A549 (cell line): ENCODE measurements at regions not wholly inside any gene's neighbourhood (a gene's known extent, or its start where the extent isn't known, plus 50 kb on each side); places are given as distances from the start of the nearest gene placed in this dataset.

ENCODE experiments used
- ATAC-seq, 2 experiments: fragments of 200-7000 bp in 1 of 2; fragments of >200 bp in 1 of 2; cut with Nextera tagmentation in 1 of 2; cut with Tn5 transposase in 1 of 2; 3 replicates each; pipeline versions ENCODE4 v1.8.0 to v1.9.1; 2018 to 2020; ENCODE audit warnings: mild to moderate bottlenecking in 1 of 2, moderate library complexity in 1 of 2
- CTCF ChIA-PET: fragments of 300-600 bp; sonication (Branson Sonifier 250); formaldehyde crosslinking; extraction: SDS; loops from one replicate; lab custom pipeline; 2021; ENCODE audit warnings: antibody characterized with exemption, inconsistent platforms; lab: Yijun Ruan, JAX
- POLR2A ChIA-PET: fragments of 350-600 bp; formaldehyde crosslinking; extraction: SDS; loops from one replicate; lab custom pipeline; 2021; ENCODE audit warnings: antibody characterized with exemption, inconsistent platforms; lab: Yijun Ruan, JAX
- DNase-seq, 2 experiments: peaks; one replicate each; pipeline versions ENCODE4 v3.0.0 to v3.0.0-alpha.2; 2011 to 2016; ENCODE audit warnings: low read depth in 1 of 2, low spot score in 1 of 2
- FAIRE-seq: peaks from 2 replicates; lab custom pipeline; 2011; peaks lifted over from hg19 to GRCh38; lab: Jason Lieb, UNC
- H3K27ac ChIP-seq, 2 experiments: fragments of >200 bp; sonication (Bioruptor Twin); formaldehyde crosslinking; 3 replicates each; pipeline ENCODE4 v1.5.1; 2016 to 2017
- H3K4me1 ChIP-seq: fragments of >200 bp; sonication (Bioruptor Twin); formaldehyde crosslinking; 3 replicates; pipeline ENCODE4 v1.6.1; 2016
- H3K4me2 ChIP-seq: fragments of >200 bp; sonication (Bioruptor Twin); formaldehyde crosslinking; 3 replicates; pipeline ENCODE4 v1.6.1; 2016
- H3K4me3 ChIP-seq: fragments of >200 bp; sonication (Bioruptor Twin); formaldehyde crosslinking; 3 replicates; pipeline ENCODE4 v1.5.1; 2016
- H3K9me3 ChIP-seq: fragments of >200 bp; sonication (Bioruptor Twin); formaldehyde crosslinking; 3 replicates; pipeline ENCODE4 v1.6.1; 2016
- BHLHE40 ChIP-seq: IDR thresholded peaks from 2 replicates; pipeline ENCODE4 v1.6.1; 2012; ENCODE audit warnings: low read depth, low read length, inconsistent platforms
- CEBPB ChIP-seq, 2 experiments: fragments of >200 bp in 1 of 2; sonication (Bioruptor Twin) in 1 of 2; formaldehyde crosslinking in 1 of 2; IDR thresholded peaks; 2 replicates each; pipeline ENCODE4 v1.6.1; 2012 to 2016
- CHD4 ChIP-seq: fragments of 200-600 bp; sonication (generic); IDR thresholded peaks from 2 replicates; pipeline ENCODE4 v1.6.1; 2016; ENCODE audit warnings: antibody characterized with exemption, mild to moderate bottlenecking, borderline replicate concordance
- E2F6 ChIP-seq: IDR thresholded peaks from 2 replicates; pipeline ENCODE4 v1.6.1; 2012; ENCODE audit warnings: low read depth, borderline replicate concordance
- EHF ChIP-seq: fragments of 250-450 bp; sonication (Bioruptor Pico); IDR thresholded peaks from 2 replicates; pipeline ENCODE4 v1.5.0; 2020; ENCODE audit warnings: mild to moderate bottlenecking
- EP300 ChIP-seq, 2 experiments: fragments of >200 bp; sonication (Bioruptor Twin); formaldehyde crosslinking; IDR thresholded peaks; 2 replicates in 1 of 2; 3 replicates in 1 of 2; pipeline ENCODE4 v1.6.1; 2016 to 2017
- ESRRA ChIP-seq: fragments of 150-350 bp; IDR thresholded peaks from 2 replicates; pipeline ENCODE4 v1.6.1; 2014; ENCODE audit warnings: mild to moderate bottlenecking, low read length, borderline replicate concordance
- FOXS1 ChIP-seq: fragments of 250-450 bp; sonication (Bioruptor Pico); IDR thresholded peaks from 2 replicates; pipeline ENCODE4 v1.5.0; 2020; ENCODE audit warnings: mild to moderate bottlenecking, moderate library complexity
- HOXA7 ChIP-seq: fragments of 250-450 bp; sonication (Bioruptor Pico); IDR thresholded peaks from 2 replicates; pipeline ENCODE4 v1.5.0; 2020; ENCODE audit warnings: mild to moderate bottlenecking, moderate library complexity
- HOXB13 ChIP-seq: fragments of 250-450 bp; sonication (Bioruptor Pico); IDR thresholded peaks from 2 replicates; pipeline ENCODE4 v1.5.0; 2020; ENCODE audit warnings: low read depth, mild to moderate bottlenecking, moderate library complexity
- KDM5A ChIP-seq: fragments of 200-600 bp; sonication (generic); IDR thresholded peaks from 2 replicates; pipeline ENCODE4 v1.6.1; 2016; ENCODE audit warnings: antibody characterized with exemption, mild to moderate bottlenecking
- MAFK ChIP-seq: fragments of 450-650 bp; IDR thresholded peaks from 2 replicates; pipeline ENCODE4 v1.6.1; 2014; ENCODE audit not compliant: partially characterized antibody
- MAX ChIP-seq: IDR thresholded peaks from 2 replicates; pipeline ENCODE4 v1.6.1; 2012
- NFE2L2 ChIP-seq: fragments of 150-350 bp; conservative IDR thresholded peaks from 2 replicates; pipeline ENCODE4 v1.6.1; 2014; ENCODE audit warnings: low read length
- NR3C1 ChIP-seq: fragments of >200 bp; sonication (Bioruptor Twin); formaldehyde crosslinking; IDR thresholded peaks from 3 replicates; pipeline ENCODE4 v1.6.1; 2017
- PBX3 ChIP-seq: IDR thresholded peaks from 2 replicates; pipeline ENCODE4 v1.6.1; 2012
- POLR2A ChIP-seq: IDR thresholded peaks from 2 replicates; pipeline ENCODE4 v1.6.1; 2012; ENCODE audit warnings: mild to moderate bottlenecking, low read length
- RAD21 ChIP-seq, 2 experiments: fragments of >200 bp in 1 of 2; sonication (Bioruptor Twin) in 1 of 2; formaldehyde crosslinking in 1 of 2; IDR thresholded peaks in 1 of 2; conservative IDR thresholded peaks in 1 of 2; 2 replicates in 1 of 2; 3 replicates in 1 of 2; pipeline ENCODE4 v1.6.1; 2012 to 2018; ENCODE audit warnings: inconsistent platforms in 1 of 2
- RCOR1 ChIP-seq: fragments of 150-350 bp; IDR thresholded peaks from 2 replicates; pipeline ENCODE4 v1.6.1; 2014; ENCODE audit warnings: antibody characterized with exemption, low read length, low read depth
- RNF2 ChIP-seq: fragments of 200-600 bp; sonication (generic); IDR thresholded peaks from 2 replicates; pipeline ENCODE4 v1.6.1; 2016; ENCODE audit warnings: low read depth, mild to moderate bottlenecking, antibody characterized with exemption, moderate library complexity, borderline replicate concordance
- TP53 ChIP-seq: fragments of 250-450 bp; sonication (Bioruptor Pico); IDR thresholded peaks from 2 replicates; pipeline ENCODE4 v1.5.0; 2021; ENCODE audit warnings: mild to moderate bottlenecking, moderate library complexity
- ZFP36 ChIP-seq: fragments of 450-650 bp; IDR thresholded peaks from 2 replicates; pipeline ENCODE4 v1.6.1; 2014; ENCODE audit warnings: borderline replicate concordance; ENCODE audit not compliant: partially characterized antibody
- ZNF302 ChIP-seq: fragments of 250-450 bp; sonication (Bioruptor Pico); IDR thresholded peaks from 2 replicates; pipeline ENCODE4 v1.9.0; 2021; ENCODE audit warnings: inconsistent platforms, mild to moderate bottlenecking, moderate library complexity
- WGBS: methylation state at CpG from one replicate; pipeline ENCODE4 v1.1.6; 2017; ENCODE audit errors: missing lambda C conversion rate; 5-methylcytosine and 5-hydroxymethylcytosine counted together
- TF ChIP-seq, protein P1 (sequence below): fragments of 250-450 bp; sonication (Bioruptor Pico); IDR thresholded peaks from 2 replicates; pipeline ENCODE4 v1.5.0; 2021; ENCODE audit warnings: mild to moderate bottlenecking, moderate library complexity, borderline replicate concordance
- TF ChIP-seq, protein P2 (sequence below): fragments of 150-350 bp; IDR thresholded peaks from 2 replicates; pipeline ENCODE4 v1.6.1; 2014; ENCODE audit warnings: low read depth, mild to moderate bottlenecking, low read length
- TF ChIP-seq, protein P3 (sequence below): fragments of 250-450 bp; sonication (Bioruptor Pico); IDR thresholded peaks from 2 replicates; pipeline ENCODE4 v1.5.0; 2020; ENCODE audit warnings: low read depth, mild to moderate bottlenecking, moderate library complexity

- DNase-seq (no peak), ATAC-seq (no peak), FAIRE-seq (no peak)
- ChIA-PET POLR2A (no interaction called here), CTCF (no interaction called here)
- 94% methylated on average over 3 of the region's 3 CpGs for WGBS
- H3K27ac ChIP-seq: no peak overlapping the region
- no peak overlapping the region for H3K4me2 ChIP-seq
- no peaks in the 10 kb centered on the region for H3K9me3 ChIP-seq
- TF ChIP-seq RCOR1 (no peak), EHF (no peak), NR3C1 (no peak), HOXA7 (no peak), HOXB13 (CRISPR knock-in tag) (no peak)
- H3K4me1 ChIP-seq: peaks cover 32% of the 10 kb centered on the region
- H3K4me3 ChIP-seq: no peak overlapping the region
Measured at GRCh38 chr6:4365686-4366085, 230.3 kb upstream of the ECI2 start.

DNA sequence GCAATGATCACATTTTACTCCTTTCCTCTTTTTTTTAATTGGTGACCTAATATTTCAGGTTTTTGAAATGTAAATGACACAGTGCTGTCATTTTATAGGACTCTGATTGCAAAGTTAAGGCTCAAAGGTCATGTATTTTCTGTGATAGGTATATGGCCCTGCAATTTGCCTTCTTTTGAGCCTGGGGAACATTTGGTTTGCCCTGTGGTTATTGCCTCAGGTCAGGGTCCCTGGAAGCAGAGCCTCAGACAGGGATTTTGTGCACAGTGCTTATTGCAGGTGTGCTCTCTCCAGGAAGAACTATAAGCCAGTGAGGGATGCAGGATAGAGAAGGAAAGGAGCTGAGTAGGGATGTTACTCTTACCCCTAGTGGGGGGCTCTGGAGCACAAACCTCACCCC lies 229.3 kb upstream of the ECI2 start:
- FAIRE-seq (no peak), DNase-seq (no peak), ATAC-seq (no peak)
- ChIA-PET POLR2A (no interaction called here), CTCF (no interaction called here)
- Histone ChIP-seq H3K4me3 (no peak overlapping the region), H3K27ac (peak overlapping the region in 1 of 2 experiments; percentile 43; a peak in 1 of 6 replicates), H3K9me3 (no peaks in the 10 kb centered on the region), H3K4me1 (peaks cover 27% of the 10 kb centered on the region), H3K4me2 (no peak overlapping the region)
- TF ChIP-seq E2F6: no peak
- TF ChIP-seq TP53 (CRISPR knock-in tag): no peak
- no peak for TF ChIP-seq POLR2A
- TF ChIP-seq RNF2: no peak
- no peak for TF ChIP-seq NFE2L2
- TF ChIP-seq ZFP36: no peak
- TF ChIP-seq RAD21 (conservative IDR thresholded peaks at IDR 0.05 in 1 of 2, IDR thresholded peaks at IDR 0.05 in 1 of 2): no peak
- TF ChIP-seq KDM5A: no peak
- no peak for TF ChIP-seq BHLHE40
- TF ChIP-seq CHD4: no peak

DNA sequence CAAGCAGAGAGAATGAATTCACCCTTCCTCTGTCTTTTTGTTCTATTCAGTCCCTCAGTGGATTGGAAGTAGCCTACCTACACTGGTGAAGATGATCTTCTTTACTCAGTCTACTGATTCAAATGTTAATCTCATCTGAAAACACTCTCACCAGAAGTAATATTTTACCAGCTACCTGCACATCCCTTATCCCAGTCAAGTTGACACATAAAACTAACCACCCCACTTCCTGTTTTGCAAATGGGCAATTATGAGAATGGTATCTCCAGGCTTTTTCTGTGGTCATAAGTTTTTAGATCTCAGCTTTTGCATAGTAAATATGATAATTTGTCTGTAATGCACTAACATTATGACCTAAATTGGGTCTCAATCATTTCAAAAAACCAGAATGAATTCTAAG lies 228.8 kb upstream of the ECI2 start:
- Histone ChIP-seq H3K27ac (no peak overlapping the region), H3K4me3 (no peak overlapping the region), H3K4me1 (peaks cover 27% of the 10 kb centered on the region), H3K9me3 (no peaks in the 10 kb centered on the region), H3K4me2 (no peak overlapping the region; the same call in 2 of the 3 replicates)
- DNase-seq (no peak), ATAC-seq (no peak), FAIRE-seq (no peak)
- CTCF ChIA-PET: no interaction called here
- POLR2A ChIA-PET: no interaction called here
- no peak for TF ChIP-seq KDM5A
- no peak for TF ChIP-seq EP300 (IDR thresholded peaks at IDR 0.05)
- TF ChIP-seq ZNF302 (CRISPR knock-in tag): no peak
- TF ChIP-seq CEBPB (IDR thresholded peaks at IDR 0.05): no peak
- TF ChIP-seq ESRRA: no peak
- no peak for TF ChIP-seq HOXB13 (CRISPR knock-in tag)
- TF ChIP-seq, protein P1, sequence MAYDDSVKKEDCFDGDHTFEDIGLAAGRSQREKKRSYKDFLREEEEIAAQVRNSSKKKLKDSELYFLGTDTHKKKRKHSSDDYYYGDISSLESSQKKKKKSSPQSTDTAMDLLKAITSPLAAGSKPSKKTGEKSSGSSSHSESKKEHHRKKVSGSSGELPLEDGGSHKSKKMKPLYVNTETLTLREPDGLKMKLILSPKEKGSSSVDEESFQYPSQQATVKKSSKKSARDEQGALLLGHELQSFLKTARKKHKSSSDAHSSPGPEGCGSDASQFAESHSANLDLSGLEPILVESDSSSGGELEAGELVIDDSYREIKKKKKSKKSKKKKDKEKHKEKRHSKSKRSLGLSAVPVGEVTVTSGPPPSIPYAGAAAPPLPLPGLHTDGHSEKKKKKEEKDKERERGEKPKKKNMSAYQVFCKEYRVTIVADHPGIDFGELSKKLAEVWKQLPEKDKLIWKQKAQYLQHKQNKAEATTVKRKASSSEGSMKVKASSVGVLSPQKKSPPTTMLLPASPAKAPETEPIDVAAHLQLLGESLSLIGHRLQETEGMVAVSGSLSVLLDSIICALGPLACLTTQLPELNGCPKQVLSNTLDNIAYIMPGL: no peak

GRCh38 chr6:4363656-4364055 lies 228.3 kb upstream of the ECI2 start:
- FAIRE-seq (no peak), DNase-seq (no peak), ATAC-seq (no peak)
- H3K4me1 ChIP-seq: peaks cover 28% of the 10 kb centered on the region
- WGBS: 79% methylated on average over 6 of the region's 6 CpGs
- TF ChIP-seq HOXB13 (CRISPR knock-in tag) (no peak), CHD4 (no peak), MAFK (no peak), ZNF302 (CRISPR knock-in tag) (no peak), TP53 (CRISPR knock-in tag) (no peak), FOXS1 (no peak), MAX (no peak), RNF2 (no peak), PBX3 (no peak)
- TF ChIP-seq, protein P2, sequence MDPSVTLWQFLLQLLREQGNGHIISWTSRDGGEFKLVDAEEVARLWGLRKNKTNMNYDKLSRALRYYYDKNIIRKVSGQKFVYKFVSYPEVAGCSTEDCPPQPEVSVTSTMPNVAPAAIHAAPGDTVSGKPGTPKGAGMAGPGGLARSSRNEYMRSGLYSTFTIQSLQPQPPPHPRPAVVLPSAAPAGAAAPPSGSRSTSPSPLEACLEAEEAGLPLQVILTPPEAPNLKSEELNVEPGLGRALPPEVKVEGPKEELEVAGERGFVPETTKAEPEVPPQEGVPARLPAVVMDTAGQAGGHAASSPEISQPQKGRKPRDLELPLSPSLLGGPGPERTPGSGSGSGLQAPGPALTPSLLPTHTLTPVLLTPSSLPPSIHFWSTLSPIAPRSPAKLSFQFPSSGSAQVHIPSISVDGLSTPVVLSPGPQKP: no peak
- TF ChIP-seq, protein P3, sequence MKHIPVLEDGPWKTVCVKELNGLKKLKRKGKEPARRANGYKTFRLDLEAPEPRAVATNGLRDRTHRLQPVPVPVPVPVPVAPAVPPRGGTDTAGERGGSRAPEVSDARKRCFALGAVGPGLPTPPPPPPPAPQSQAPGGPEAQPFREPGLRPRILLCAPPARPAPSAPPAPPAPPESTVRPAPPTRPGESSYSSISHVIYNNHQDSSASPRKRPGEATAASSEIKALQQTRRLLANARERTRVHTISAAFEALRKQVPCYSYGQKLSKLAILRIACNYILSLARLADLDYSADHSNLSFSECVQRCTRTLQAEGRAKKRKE (CRISPR knock-in tag): no peak
- H3K9me3 ChIP-seq: no peaks in the 10 kb centered on the region
- POLR2A ChIA-PET: no interaction called here
- CTCF ChIA-PET: interaction anchor here (0.7 kb wide), 1 partner anchor 153 kb away, joined by 3 read pairs; no protein-coding TSS in a partner anchor
- H3K4me3 ChIP-seq: no peak overlapping the region
- peak overlapping the region; percentile 26; the same call in 1 of the 3 replicates for H3K4me2 ChIP-seq
- H3K27ac ChIP-seq: peak overlapping the region in 1 of 2 experiments; percentile 44; a peak in 3 of 6 replicates
